ENCODE measurements at regions not wholly inside any gene's neighbourhood (a gene's known extent, or its start where the extent isn't known, plus 50 kb on each side); places are given as distances from the start of the nearest gene placed in this dataset.

DNA sequence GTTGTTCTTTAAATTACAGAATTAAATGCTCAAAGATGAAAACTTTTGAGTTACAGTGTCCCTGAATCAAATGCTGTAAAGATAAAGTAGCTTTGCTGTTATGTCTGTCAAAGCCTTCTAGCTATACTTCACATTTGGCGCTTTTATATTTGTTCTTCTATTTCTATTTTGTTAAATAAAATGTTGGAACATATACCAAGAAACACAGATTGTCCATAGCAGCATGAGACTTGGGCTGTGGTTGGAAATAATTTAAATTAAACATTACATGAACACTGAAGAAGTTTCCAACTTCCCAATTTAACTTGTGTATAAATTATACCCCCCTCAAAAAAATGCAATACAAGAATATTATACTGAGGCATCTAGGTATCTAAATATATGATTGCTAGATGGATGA, 249.8 kb downstream of the NR2F1-AS1 start:
- no peak for TF ChIP-seq ZFX (IDR thresholded peaks at IDR 0.05)
- TF ChIP-seq, protein P1, sequence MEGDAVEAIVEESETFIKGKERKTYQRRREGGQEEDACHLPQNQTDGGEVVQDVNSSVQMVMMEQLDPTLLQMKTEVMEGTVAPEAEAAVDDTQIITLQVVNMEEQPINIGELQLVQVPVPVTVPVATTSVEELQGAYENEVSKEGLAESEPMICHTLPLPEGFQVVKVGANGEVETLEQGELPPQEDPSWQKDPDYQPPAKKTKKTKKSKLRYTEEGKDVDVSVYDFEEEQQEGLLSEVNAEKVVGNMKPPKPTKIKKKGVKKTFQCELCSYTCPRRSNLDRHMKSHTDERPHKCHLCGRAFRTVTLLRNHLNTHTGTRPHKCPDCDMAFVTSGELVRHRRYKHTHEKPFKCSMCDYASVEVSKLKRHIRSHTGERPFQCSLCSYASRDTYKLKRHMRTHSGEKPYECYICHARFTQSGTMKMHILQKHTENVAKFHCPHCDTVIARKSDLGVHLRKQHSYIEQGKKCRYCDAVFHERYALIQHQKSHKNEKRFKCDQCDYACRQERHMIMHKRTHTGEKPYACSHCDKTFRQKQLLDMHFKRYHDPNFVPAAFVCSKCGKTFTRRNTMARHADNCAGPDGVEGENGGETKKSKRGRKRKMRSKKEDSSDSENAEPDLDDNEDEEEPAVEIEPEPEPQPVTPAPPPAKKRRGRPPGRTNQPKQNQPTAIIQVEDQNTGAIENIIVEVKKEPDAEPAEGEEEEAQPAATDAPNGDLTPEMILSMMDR (conservative IDR thresholded peaks at IDR 0.05): no peak
- no peak overlapping the region for H3K27ac ChIP-seq

DNA sequence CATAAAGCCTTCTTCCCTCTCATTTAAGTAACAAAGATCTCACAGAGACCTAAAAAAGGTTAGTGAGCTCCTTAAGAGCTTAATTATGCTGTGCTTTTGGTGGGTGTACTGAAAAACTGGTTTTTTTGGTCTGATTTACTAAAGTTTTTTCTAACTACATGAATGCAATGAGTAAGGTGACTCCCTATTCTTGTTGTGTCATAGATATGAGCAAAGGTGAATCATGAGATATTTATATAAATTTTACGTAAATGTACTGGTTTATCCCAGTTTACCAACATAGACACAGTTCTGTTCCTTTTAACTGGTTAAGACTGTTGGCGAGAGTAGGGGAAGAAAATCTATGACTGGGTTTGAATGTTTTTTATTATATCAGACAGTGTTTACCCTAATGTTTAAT, 250.5 kb downstream of the NR2F1-AS1 start:
- H3K27ac ChIP-seq: no peak overlapping the region
- TF ChIP-seq ZFX (IDR thresholded peaks at IDR 0.05): no peak
- TF ChIP-seq, protein P1 (conservative IDR thresholded peaks at IDR 0.05): no peak

DNA sequence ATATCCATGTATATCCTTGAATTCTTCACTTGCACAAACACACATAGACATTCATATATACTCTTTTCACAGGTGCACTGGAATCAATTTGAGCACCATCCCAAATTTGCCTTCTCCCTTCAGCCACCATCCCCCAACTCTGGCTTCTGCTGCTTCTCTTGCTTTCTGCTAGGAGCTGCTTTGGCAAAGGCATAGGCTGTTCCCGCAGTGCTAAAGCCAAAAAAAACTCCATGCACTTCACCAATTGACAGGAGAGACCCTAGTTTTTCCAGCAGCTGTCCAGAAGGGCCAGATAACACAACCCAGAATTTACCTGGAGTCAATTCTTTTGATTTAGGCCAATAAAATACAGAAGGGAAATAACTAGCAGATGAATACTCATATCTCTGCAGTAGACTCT, 251.3 kb downstream of the NR2F1-AS1 start:
- TF ChIP-seq, protein P1 (conservative IDR thresholded peaks at IDR 0.05): no peak
- TF ChIP-seq ZFX (IDR thresholded peaks at IDR 0.05): no peak
- H3K27ac ChIP-seq: no peak overlapping the region

DNA sequence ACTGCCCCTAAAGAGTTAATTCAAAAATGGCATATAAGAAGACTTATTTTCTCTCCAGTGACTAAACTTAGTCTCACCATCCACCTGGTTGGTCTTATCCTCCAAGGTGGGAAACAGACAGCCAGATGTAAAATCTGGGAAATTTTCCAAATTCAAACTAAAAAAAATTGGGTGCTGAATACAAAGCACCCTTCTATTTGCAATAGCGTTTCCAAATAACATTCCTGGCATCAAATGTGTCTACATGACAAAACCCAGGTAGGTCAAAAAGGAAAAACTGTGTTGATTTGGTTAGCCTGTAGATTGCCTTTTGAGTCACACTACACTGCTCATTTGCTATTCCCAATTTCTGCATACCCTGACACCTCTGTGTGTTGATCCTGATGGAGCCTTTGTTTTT, 252.2 kb downstream of the NR2F1-AS1 start:
- no peak for TF ChIP-seq ZFX (IDR thresholded peaks at IDR 0.05)
- TF ChIP-seq, protein P1 (conservative IDR thresholded peaks at IDR 0.05): no peak
- no peak overlapping the region for H3K27ac ChIP-seq

DNA sequence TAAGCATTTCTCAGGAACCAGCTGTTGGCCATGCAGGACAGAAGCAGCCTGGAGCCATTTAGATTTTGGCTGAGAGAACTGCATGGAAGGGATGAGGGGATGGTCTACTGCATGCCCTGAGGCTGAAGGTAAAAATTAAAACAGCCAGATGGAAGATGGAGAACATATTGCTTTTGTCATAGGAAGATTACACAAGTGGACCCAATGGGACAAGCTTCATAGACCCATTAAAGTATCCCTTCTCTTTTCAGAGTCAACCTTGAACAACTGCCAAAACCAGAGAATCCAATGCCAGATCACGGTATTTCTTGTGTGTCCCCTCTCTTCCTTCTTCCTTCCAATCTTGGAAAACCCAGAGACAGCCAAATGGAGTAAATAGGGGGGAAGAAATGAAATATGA, 253.4 kb downstream of the NR2F1-AS1 start:
- no peak for TF ChIP-seq ZFX (IDR thresholded peaks at IDR 0.05)
- TF ChIP-seq, protein P1 (conservative IDR thresholded peaks at IDR 0.05): no peak
- H3K27ac ChIP-seq: no peak overlapping the region

DNA sequence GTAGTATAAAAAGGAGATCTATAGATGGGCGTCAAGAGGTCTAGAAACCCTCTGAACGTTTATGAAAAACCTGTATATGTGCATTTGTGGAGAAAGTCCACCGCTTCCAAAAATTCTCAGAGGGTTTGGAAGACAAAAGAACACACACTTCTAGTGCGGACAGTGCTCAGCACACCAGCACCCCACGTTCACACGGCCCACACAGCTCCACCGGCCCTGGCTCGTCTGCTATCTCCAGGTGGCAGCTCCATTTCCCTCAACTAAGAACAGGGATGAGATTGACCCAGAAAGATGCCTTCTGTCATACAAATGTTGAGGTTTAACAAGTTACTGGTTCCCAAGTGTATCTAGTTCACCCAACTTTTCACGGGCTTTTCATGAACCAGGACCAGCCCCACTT, 255.1 kb downstream of the NR2F1-AS1 start:
- no peak overlapping the region for H3K27ac ChIP-seq
- TF ChIP-seq, protein P1 (conservative IDR thresholded peaks at IDR 0.05): no peak
- TF ChIP-seq ZFX (IDR thresholded peaks at IDR 0.05): no peak

DNA sequence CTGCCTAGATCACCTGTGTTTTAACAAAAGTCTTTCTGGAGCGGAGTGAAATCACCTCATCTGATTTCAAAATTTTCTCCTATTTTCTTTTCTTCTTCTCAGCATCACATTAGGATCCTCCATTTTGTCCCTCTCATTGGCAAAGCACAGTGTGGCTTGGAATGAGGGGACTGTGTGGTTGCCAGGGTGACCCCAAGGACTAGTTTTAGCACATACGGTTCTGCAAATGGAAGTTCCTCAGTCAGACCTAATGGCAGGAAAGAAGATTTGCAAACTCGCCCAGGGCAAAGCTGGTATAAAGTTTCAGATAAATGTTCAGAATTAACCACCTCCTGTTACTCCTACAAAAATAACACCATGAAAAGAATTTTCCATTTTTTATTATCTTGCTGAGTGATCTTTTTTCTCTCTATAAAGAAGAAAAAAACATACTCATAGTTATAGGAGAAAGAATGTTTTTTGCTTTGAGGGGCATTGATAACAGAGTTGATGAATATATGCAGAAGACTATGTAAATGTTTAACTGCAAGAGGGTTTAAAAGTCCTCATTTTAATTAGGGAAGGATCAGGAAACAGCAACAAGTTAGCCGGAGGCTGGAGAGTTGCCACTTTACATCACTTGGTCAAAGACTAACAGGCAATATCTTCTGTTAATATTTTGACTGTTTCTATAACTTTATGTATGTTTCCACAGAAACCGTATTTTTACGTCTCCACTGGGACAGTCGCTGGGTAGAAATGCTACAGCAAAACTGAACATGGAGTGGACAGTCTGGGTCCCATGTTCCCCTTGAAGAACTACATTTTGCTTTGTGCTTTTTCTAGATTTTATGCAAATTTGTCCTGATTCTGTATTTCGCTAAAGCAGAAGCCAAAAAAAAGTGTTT, 257.8 kb downstream of the NR2F1-AS1 start:
- no peak overlapping the region for H3K27ac ChIP-seq
- TF ChIP-seq, protein P1 (conservative IDR thresholded peaks at IDR 0.05): no peak
- TF ChIP-seq ZFX (IDR thresholded peaks at IDR 0.05): no peak
